ENCODE measurements at regions not wholly inside any gene's neighbourhood (a gene's known extent, or its start where the extent isn't known, plus 50 kb on each side); places are given as distances from the start of the nearest gene placed in this dataset.
"Not testable (repeated sequence)": the region's sequence is repeated elsewhere in the genome, so short reads cannot be mapped to it uniquely, and the experiment has no call there.

DNA sequence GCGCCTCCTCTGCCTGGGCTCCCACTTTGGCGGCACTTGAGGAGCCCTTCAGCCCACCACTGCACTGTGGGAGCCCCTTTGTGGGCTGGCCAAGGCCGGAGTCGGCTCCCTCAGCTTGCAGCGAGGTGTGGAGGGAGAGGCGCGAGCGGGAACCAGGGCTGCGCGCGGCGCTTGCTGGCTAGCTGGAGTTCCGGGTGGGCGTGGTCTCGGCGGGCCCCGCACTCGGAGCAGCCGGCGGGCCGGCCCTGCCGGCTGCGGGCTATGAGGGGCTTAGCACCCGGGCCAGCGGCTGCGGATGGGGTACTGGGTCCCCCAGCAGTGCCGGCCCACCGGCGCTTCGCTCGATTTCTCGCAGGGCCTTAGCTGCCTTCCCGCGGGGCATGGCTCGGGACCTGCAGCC is 344.5 kb downstream of the NYAP2 start:
- not testable (repeated sequence) for H3K27me3 Mint-ChIP-seq; H3K4me1 Mint-ChIP-seq; H3K36me3 Mint-ChIP-seq; DNase-seq; ATAC-seq (ENCODE audit: low read depth in 2 of 2); H3K27ac Mint-ChIP-seq; H3K4me3 Mint-ChIP-seq
- peaks cover 0 to 11% (median 5%) of the 10 kb centered on the region in 7 donors for H3K9me3 Mint-ChIP-seq

DNA sequence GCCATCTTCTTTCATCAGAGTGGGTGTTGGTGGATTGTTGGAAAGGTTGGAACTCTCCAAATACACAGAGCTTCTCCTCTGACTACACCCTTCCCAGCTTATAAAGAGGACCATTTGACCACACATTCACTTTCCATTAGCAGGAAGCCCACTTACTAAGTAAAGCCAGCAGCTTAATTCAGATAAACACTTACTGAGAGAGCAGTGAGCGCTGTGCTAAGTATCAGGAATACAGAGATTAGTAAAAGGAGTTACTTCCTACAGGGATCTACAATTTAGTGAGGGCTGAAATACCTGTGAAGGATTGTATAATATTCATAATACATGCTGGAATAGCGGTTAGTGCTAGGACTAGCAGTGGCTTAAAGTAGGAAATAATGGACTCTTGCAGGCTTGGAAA is 343.0 kb downstream of the NYAP2 start:
- ATAC-seq (ENCODE audit: low read depth in 2 of 2), result no peak
- peaks cover 0 to 11% (median 5%) of the 10 kb centered on the region in 7 donors for H3K9me3 Mint-ChIP-seq
- H3K27ac Mint-ChIP-seq, result no peak overlapping the region
- no peaks in the 10 kb centered on the region for H3K27me3 Mint-ChIP-seq
- no peaks in the 10 kb centered on the region for H3K36me3 Mint-ChIP-seq
- H3K4me1 Mint-ChIP-seq, result no peaks in the 10 kb centered on the region
- DNase-seq, result no peak
- H3K4me3 Mint-ChIP-seq, result no peak overlapping the region

- H3K36me3 Mint-ChIP-seq, result no peaks in the 10 kb centered on the region
- peaks cover 0 to 6% (median 4%) of the 10 kb centered on the region in 7 donors for H3K9me3 Mint-ChIP-seq
- no peak overlapping the region for H3K4me3 Mint-ChIP-seq
- no peak overlapping the region for H3K27ac Mint-ChIP-seq
- H3K4me1 Mint-ChIP-seq, result no peaks in the 10 kb centered on the region
- H3K27me3 Mint-ChIP-seq, result no peaks in the 10 kb centered on the region
- DNase-seq, result no peak
- no peak for ATAC-seq (ENCODE audit: low read depth in 2 of 2)
Observed at GRCh38 chr2:225740086-225740485, 340.6 kb downstream of the NYAP2 start.

DNA sequence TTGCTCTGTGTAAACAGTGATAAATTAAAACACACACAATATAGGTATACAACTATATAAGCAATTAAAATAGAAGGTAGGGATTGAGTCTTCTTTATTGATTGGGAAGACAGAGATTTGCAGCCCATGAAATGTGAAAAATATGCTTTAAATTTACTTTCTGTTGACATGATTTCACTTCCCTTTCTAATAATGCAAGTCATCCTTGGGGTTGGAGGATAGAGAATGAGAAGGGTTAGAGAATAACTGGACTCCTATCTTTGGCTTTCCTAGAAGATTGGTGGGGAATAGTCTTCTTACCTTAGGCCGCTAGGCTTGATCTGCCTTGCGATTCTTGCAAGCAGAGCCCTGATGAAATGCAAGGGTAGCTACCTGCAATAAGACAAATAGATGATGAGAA is 339.8 kb downstream of the NYAP2 start:
- Mint-ChIP-seq H3K36me3 (no peaks in the 10 kb centered on the region), H3K4me3 (no peak overlapping the region), H3K27ac (no peak overlapping the region), H3K27me3 (no peaks in the 10 kb centered on the region), H3K4me1 (no peaks in the 10 kb centered on the region), H3K9me3 (peaks cover 0 to 6% (median 4%) of the 10 kb centered on the region in 7 donors)
- no peak for ATAC-seq (ENCODE audit: low read depth in 2 of 2)
- DNase-seq, result no peak

DNA sequence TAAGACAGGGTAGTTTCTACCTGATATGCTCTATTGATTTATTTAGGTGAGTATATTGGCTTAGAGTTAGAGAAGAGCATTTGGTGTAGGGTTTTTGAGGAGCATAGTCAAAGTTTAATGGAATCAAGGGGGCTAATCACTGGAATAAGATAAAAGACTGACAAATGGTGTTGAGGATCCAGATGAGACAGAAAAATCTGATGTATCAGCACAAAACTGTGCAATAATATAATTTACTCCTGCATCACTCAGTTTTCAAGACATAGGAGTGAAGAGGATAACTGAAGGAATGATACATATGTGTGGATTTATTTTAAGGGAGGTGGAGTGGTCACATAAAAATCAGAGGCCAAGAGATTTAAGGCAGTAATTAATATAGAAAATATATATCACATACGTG is 339.2 kb downstream of the NYAP2 start:
- H3K4me1 Mint-ChIP-seq, result no peaks in the 10 kb centered on the region
- no peaks in the 10 kb centered on the region for H3K27me3 Mint-ChIP-seq
- peak overlapping the region in 1 of 6 donors; percentile 0 for H3K27ac Mint-ChIP-seq
- peaks cover 0 to 6% (median 3%) of the 10 kb centered on the region in 7 donors for H3K9me3 Mint-ChIP-seq
- DNase-seq (no peak), ATAC-seq (ENCODE audit: low read depth in 2 of 2) (no peak)
- H3K4me3 Mint-ChIP-seq, result no peak overlapping the region
- no peaks in the 10 kb centered on the region for H3K36me3 Mint-ChIP-seq

- no peak for ATAC-seq (ENCODE audit: low read depth in 2 of 2)
- H3K4me3 Mint-ChIP-seq, result no peak overlapping the region
- no peaks in the 10 kb centered on the region for H3K9me3 Mint-ChIP-seq
- no peaks in the 10 kb centered on the region for H3K27me3 Mint-ChIP-seq
- no peaks in the 10 kb centered on the region for H3K36me3 Mint-ChIP-seq
- H3K4me1 Mint-ChIP-seq, result no peaks in the 10 kb centered on the region
- no peak for DNase-seq
- H3K27ac Mint-ChIP-seq, result no peak overlapping the region
Observed at GRCh38 chr2:225737556-225737955, 338.0 kb downstream of the NYAP2 start.

DNA sequence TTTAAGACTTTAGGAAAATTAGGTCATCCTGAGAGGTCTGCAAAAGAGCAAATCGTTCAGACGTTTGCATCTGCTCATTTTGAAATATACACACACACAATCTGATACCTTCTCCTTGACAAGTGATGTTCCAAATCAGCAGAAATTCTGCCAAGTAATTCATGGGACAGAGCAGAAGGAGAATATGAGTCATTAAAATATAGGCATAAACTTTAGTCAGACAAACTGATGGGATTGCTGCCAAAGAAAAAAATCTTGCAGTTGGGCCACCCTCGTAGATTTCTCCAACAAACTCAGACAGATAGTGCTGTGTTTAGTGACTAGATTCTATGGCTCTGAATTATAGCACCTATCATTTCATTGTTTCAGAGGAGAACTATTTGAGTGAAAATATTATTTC is 336.3 kb downstream of the NYAP2 start:
- Mint-ChIP-seq H3K4me1 (no peaks in the 10 kb centered on the region), H3K36me3 (no peaks in the 10 kb centered on the region), H3K27me3 (peaks cover 0 to 12% (median 0%) of the 10 kb centered on the region in 3 donors), H3K4me3 (no peak overlapping the region), H3K9me3 (peaks cover 0 to 2% (median 0%) of the 10 kb centered on the region in 7 donors), H3K27ac (no peak overlapping the region)
- ATAC-seq (ENCODE audit: low read depth in 2 of 2) (no peak), DNase-seq (no peak)

DNA sequence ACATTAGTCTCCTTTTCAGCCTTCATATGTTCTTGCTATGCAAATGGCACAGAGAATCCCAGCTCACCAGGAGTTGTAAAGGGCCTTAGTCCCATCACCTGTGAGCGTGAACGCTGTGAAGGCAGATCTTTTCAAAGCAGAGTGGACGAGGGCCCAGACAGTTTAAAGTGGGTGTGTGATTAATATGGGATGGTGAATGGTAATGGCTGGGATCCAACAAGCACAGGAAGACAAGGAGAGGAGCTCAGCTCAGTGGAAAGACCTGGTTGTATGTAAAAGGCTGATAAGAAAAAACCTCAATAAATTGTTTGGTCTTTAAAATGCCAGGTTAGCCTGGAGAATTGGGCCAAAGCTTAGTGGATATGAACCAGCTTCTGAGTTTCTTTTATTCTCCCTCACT is 326.2 kb downstream of the NYAP2 start:
- Mint-ChIP-seq H3K9me3 (peaks cover 0 to 2% (median 0%) of the 10 kb centered on the region in 7 donors), H3K27ac (no peak overlapping the region), H3K36me3 (no peaks in the 10 kb centered on the region), H3K27me3 (peaks cover 0 to 4% (median under 1%) of the 10 kb centered on the region in 3 donors), H3K4me1 (no peaks in the 10 kb centered on the region), H3K4me3 (no peak overlapping the region)
- ATAC-seq (ENCODE audit: low read depth in 2 of 2) (no peak), DNase-seq (no peak)

All from naive B cell (primary cell).